Endothelial cell (in vitro differentiated cells): ENCODE measurements at regions not wholly inside any gene's neighbourhood (a gene's known extent, or its start where the extent isn't known, plus 50 kb on each side); places are given as distances from the start of the nearest gene placed in this dataset.

Experiments used
- DNase-seq: peaks from one replicate; pipeline ENCODE4 v3.0.0; 2021; ENCODE audit warnings: low spot score
- H3K27ac Mint-ChIP-seq: one replicate; pipeline ENCODE4 v1.8.0; 2021; ENCODE audit warnings: mixed read lengths, inconsistent platforms; ENCODE audit not compliant: unreplicated experiment
- H3K27me3 Mint-ChIP-seq: one replicate; pipeline ENCODE4 v1.8.0; 2021; ENCODE audit warnings: mild to moderate bottlenecking, moderate library complexity, mixed read lengths, inconsistent platforms; ENCODE audit not compliant: unreplicated experiment
- H3K36me3 Mint-ChIP-seq: one replicate; pipeline ENCODE4 v1.8.0; 2021; ENCODE audit warnings: mild to moderate bottlenecking, low read depth, mixed read lengths, inconsistent platforms; ENCODE audit not compliant: unreplicated experiment
- H3K4me1 Mint-ChIP-seq: one replicate; pipeline ENCODE4 v1.8.0; 2021; ENCODE audit warnings: mild to moderate bottlenecking, mixed read lengths, inconsistent platforms; ENCODE audit not compliant: unreplicated experiment
- H3K4me3 Mint-ChIP-seq: one replicate; pipeline ENCODE4 v1.8.0; 2021; ENCODE audit warnings: mild to moderate bottlenecking, mixed read lengths, inconsistent platforms; ENCODE audit not compliant: unreplicated experiment
- H3K9me3 Mint-ChIP-seq: one replicate; pipeline ENCODE4 v1.8.0; 2021; ENCODE audit warnings: mixed read lengths, inconsistent platforms; ENCODE audit not compliant: unreplicated experiment
- CTCF ChIP-seq: fragments of 200-600 bp; sonication (generic); IDR thresholded peaks from one replicate; pipeline ENCODE4 v1.5.0; 2021; ENCODE audit warnings: antibody characterized with exemption; ENCODE audit not compliant: unreplicated experiment

DNA sequence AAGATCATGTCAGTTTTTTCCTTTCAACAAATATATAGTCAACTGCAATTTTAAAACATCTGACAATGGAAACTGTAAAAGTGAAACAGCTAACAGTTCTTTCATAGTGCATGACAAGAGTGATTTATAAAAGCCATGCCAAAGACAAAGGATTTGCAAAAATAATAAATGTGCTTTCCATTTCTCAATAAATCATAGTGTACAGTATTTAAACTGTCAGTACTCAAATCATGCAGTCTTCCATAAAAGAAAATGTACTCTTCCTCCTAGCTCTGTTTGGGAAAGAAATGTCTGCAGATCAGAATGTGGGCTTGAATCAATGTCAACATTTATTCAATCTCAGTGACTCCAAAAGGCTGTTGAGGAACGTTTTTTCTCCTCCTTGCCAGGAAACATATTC, 131.7 kb upstream of the PDE1A start:
- Mint-ChIP-seq H3K4me1 (no peaks in the 10 kb centered on the region), H3K36me3 (no peaks in the 10 kb centered on the region), H3K9me3 (no peaks in the 10 kb centered on the region), H3K27ac (no peak overlapping the region), H3K4me3 (no peak overlapping the region), H3K27me3 (no peaks in the 10 kb centered on the region)
- no peak for TF ChIP-seq CTCF
- DNase-seq = no peak

- no peak for TF ChIP-seq CTCF
- no peak overlapping the region for H3K4me3 Mint-ChIP-seq
- no peaks in the 10 kb centered on the region for H3K27me3 Mint-ChIP-seq
- H3K9me3 Mint-ChIP-seq = no peaks in the 10 kb centered on the region
- H3K27ac Mint-ChIP-seq = no peak overlapping the region
- DNase-seq = no peak
- H3K4me1 Mint-ChIP-seq = no peaks in the 10 kb centered on the region
- no peaks in the 10 kb centered on the region for H3K36me3 Mint-ChIP-seq
These were observed 132.8 kb upstream of the PDE1A start for GRCh38 chr2:182559623-182560022.

DNA sequence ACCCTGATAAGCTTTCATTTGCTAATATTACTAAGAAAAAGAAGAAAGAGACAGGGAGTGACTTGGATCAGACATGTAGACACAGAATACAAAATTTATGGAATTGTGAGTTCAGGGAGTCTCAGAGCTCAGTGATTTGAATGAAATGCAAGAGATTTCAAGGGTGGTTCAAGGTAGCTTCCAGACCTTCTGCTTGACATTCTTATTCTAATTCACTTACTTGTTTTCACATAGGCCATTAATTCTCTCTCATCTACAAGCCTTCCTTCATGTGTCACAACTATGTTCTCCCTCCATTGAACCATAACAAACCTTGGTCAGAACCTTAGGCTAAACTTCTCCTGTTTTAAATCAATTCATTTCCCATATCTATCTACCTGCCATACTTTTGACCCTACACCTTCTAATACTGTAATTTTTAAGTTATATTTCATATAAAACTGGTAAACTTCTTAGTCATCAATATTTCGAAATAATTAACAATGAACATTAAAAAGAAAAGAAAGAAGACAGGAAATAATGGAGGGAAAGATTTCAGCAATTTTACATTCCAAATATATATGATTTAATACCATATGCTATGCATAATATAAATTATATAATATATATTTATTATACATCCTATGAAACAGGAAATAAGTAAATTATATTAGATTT, 139.2 kb upstream of the PDE1A start:
- no peaks in the 10 kb centered on the region for H3K4me1 Mint-ChIP-seq

GRCh38 chr2:182573553-182573952, 142.5 kb upstream of the DNAJC10 start:
- DNase-seq = no peak
- no peaks in the 10 kb centered on the region for H3K27me3 Mint-ChIP-seq
- H3K9me3 Mint-ChIP-seq = no peaks in the 10 kb centered on the region
- peaks cover 4% of the 10 kb centered on the region for H3K4me1 Mint-ChIP-seq
- no peak for TF ChIP-seq CTCF
- no peak overlapping the region for H3K27ac Mint-ChIP-seq
- H3K4me3 Mint-ChIP-seq = no peak overlapping the region
- H3K36me3 Mint-ChIP-seq = no peaks in the 10 kb centered on the region

More for the DNA sequence above, 139.2 kb upstream of the PDE1A start:
- no peak overlapping the region for H3K27ac Mint-ChIP-seq
- H3K9me3 Mint-ChIP-seq = no peaks in the 10 kb centered on the region
- no peak for TF ChIP-seq CTCF
- no peak overlapping the region for H3K4me3 Mint-ChIP-seq
- no peaks in the 10 kb centered on the region for H3K36me3 Mint-ChIP-seq
- H3K27me3 Mint-ChIP-seq = no peaks in the 10 kb centered on the region
- no peak for DNase-seq

- Mint-ChIP-seq H3K4me3 (no peak overlapping the region), H3K27ac (no peak overlapping the region), H3K4me1 (peaks cover 4% of the 10 kb centered on the region), H3K9me3 (no peaks in the 10 kb centered on the region), H3K36me3 (no peaks in the 10 kb centered on the region), H3K27me3 (no peaks in the 10 kb centered on the region)
- no peak for TF ChIP-seq CTCF
- DNase-seq = no peak
These were observed 138.2 kb upstream of the DNAJC10 start for GRCh38 chr2:182577816-182578215.
